Right lobe of liver (tissue), 6 donors: ENCODE measurements at regions not wholly inside any gene's neighbourhood (a gene's known extent, or its start where the extent isn't known, plus 50 kb on each side); places are given as distances from the start of the nearest gene placed in this dataset.
A peak's percentile ranks its signal among the peaks of the same experiment; 100 is the strongest.

Experiments
- ATAC-seq, 4 donors: fragments of 200-7000 bp; cut with Tn5 transposase; one replicate each; pipeline ENCODE4 v1.9.1; 2020; ENCODE audit warnings: mild to moderate bottlenecking in 4 of 4, moderate library complexity in 4 of 4
- DNase-seq, 3 donors: peaks; one replicate each; pipeline ENCODE4 v3.0.0-alpha.2; 2020
- H3K27ac ChIP-seq, 3 donors: fragments of 200-600 bp; one replicate each; pipeline ENCODE4 v1.8.0; 2022
- H3K27me3 ChIP-seq, 2 donors: fragments of 200-600 bp; one replicate each; pipeline ENCODE4 v1.8.0; 2022
- H3K36me3 ChIP-seq, 4 donors: fragments of 200-600 bp; sonication (generic) in 1 of 4; one replicate each; pipeline versions ENCODE4 v1.5.1 to v1.8.0; 2017 to 2022; ENCODE audit warnings: control low read depth in 1 of 4
- H3K4me1 ChIP-seq, 4 donors: fragments of 200-600 bp; sonication (generic) in 1 of 4; one replicate each; pipeline versions ENCODE4 v1.5.1 to v1.8.0; 2017 to 2022; ENCODE audit warnings: control low read depth in 1 of 4
- H3K4me3 ChIP-seq, 3 donors: fragments of 200-600 bp; one replicate each; pipeline ENCODE4 v1.8.0; 2022
- H3K9me3 ChIP-seq, 4 donors: fragments of 200-600 bp; sonication (generic) in 1 of 4; one replicate each; pipeline versions ENCODE4 v1.5.1 to v1.8.0; 2017 to 2022; ENCODE audit warnings: control low read depth in 1 of 4
- CTCF ChIP-seq, 4 donors: fragments of 200-600 bp in 3 of 4; fragments of 450-650 bp in 1 of 4; IDR thresholded peaks; one replicate each; pipeline versions ENCODE4 v1.5.1 to v1.8.0; 2016 to 2022; ENCODE audit warnings: antibody characterized with exemption in 4 of 4, mild to moderate bottlenecking in 2 of 4
- POLR2A ChIP-seq: fragments of 450-650 bp; IDR thresholded peaks from one replicate; pipeline ENCODE4 v1.6.1; 2017; ENCODE audit warnings: antibody characterized with exemption, mild to moderate bottlenecking
- WGBS: methylation state at CpG from one replicate; pipeline ENCODE4 v1.1.6; 2018; ENCODE audit warnings: low coverage, low lambda C conversion rate; ENCODE audit not compliant: insufficient coverage; ENCODE audit errors: missing lambda C conversion rate; 5-methylcytosine and 5-hydroxymethylcytosine counted together
- intact Hi-C, 2 donors: fragments of 100-400 bp; cut with DNase I; formaldehyde crosslinking; loops; one replicate each; pipeline versions ENCODE4 v1.11.2 to v1.14.1; 2022
- donor health status: DM: no; HTN: yes; CAD: no.
- donor health status: DM: no; HTN: no; CAD: no.
- donor health status: DM: no; HTN: no; CAD: no.
- donor health status: DM: no; HTN: yes; CAD: no.
- donor health status: DM: no; HTN: yes; CAD: no.

- intact Hi-C loops: no loop called here
- Histone ChIP-seq H3K9me3 (no peaks in the 10 kb centered on the region), H3K36me3 (no peaks in the 10 kb centered on the region), H3K27ac (no peak overlapping the region), H3K4me3 (no peak overlapping the region), H3K4me1 (no peaks in the 10 kb centered on the region), H3K27me3 (no peaks in the 10 kb centered on the region)
- 77% methylated on average over 5 of the region's 5 CpGs for WGBS
- no peak for TF ChIP-seq POLR2A
- peak; percentile 69 to 79 (median 72) for TF ChIP-seq CTCF (IDR thresholded peaks at IDR 0.05)
- DNase-seq: peak in 1 of 3 donors; percentile 33
- ATAC-seq: peak; percentile 88 to 94 (median 90)
These were observed 56.2 kb upstream of the RIPOR2 start for GRCh38 chr6:24991810-24992467.

- Histone ChIP-seq H3K36me3 (no peaks in the 10 kb centered on the region), H3K27ac (no peak overlapping the region), H3K9me3 (no peaks in the 10 kb centered on the region), H3K4me3 (no peak overlapping the region), H3K4me1 (no peaks in the 10 kb centered on the region), H3K27me3 (no peaks in the 10 kb centered on the region)
- ATAC-seq: no peak
- no CpG with 5 or more reads among the region's 1 CpG for WGBS
- intact Hi-C loops: no loop called here
- DNase-seq: no peak
- TF ChIP-seq POLR2A: no peak
- TF ChIP-seq CTCF (IDR thresholded peaks at IDR 0.05): no peak
These were observed 59.1 kb upstream of the RIPOR2 start for GRCh38 chr6:24994812-24995211.

- no peaks in the 10 kb centered on the region for H3K4me1 ChIP-seq
These were observed 59.5 kb upstream of the RIPOR2 start for GRCh38 chr6:24995270-24995669.

GRCh38 chr6:24996269-24996836 lies 60.6 kb upstream of the RIPOR2 start:
- WGBS: 59% methylated on average over 5 of the region's 5 CpGs
- no peak for TF ChIP-seq CTCF (IDR thresholded peaks at IDR 0.05)
- TF ChIP-seq POLR2A: no peak
- H3K4me3 ChIP-seq: no peak overlapping the region
- H3K27ac ChIP-seq: no peak overlapping the region
- no peaks in the 10 kb centered on the region for H3K36me3 ChIP-seq
- H3K4me1 ChIP-seq: no peaks in the 10 kb centered on the region
- DNase-seq: no peak
- no peaks in the 10 kb centered on the region for H3K27me3 ChIP-seq
- peak; percentile 20 to 62 (median 53) for ATAC-seq
- intact Hi-C loops: no loop called here
- H3K9me3 ChIP-seq: no peaks in the 10 kb centered on the region

More at GRCh38 chr6:24995270-24995669, 59.5 kb upstream of the RIPOR2 start:
- no peak for DNase-seq
- intact Hi-C loops: no loop called here
- 90% methylated on average over 4 of the region's 4 CpGs for WGBS
- TF ChIP-seq POLR2A (no peak), CTCF (IDR thresholded peaks at IDR 0.05) (no peak)
- Histone ChIP-seq H3K36me3 (no peaks in the 10 kb centered on the region), H3K4me3 (no peak overlapping the region), H3K27me3 (no peaks in the 10 kb centered on the region), H3K27ac (no peak overlapping the region), H3K9me3 (no peaks in the 10 kb centered on the region)
- no peak for ATAC-seq
